ENCODE measurements at regions not wholly inside any gene's neighbourhood (a gene's known extent, or its start where the extent isn't known, plus 50 kb on each side); places are given as distances from the start of the nearest gene placed in this dataset.

DNA sequence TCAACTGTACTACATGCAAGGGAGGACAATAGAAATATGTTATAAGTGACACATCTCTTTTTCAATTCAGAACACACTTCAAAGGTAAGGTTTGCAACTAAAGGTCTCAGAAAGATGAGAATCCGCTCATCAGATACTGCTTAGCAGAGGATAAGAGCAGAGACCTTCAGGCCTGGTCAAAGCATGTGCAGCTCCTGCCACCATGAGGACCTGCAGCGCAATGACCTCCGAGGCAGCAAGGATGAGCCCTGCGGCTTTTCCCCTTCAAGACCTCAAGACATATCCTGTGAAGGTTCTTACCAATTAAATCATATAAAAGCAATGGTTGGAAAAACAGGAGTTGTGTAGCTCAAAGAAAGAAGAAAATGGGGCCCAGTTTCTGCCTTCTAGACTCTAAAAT lies 135.8 kb downstream of the TRIM36 start:
- intact Hi-C loops (cut with micrococcal nuclease), result no loop called here
- peaks cover 5 to 9% of the 10 kb centered on the region in 2 donors for H3K9me3 ChIP-seq (replicated peaks in 1 of 2; ENCODE audit: control insufficient read depth in 1 of 2, insufficient read depth in 1 of 2, low read length in 2 of 2)
- DNase-seq, result no peak
- no peak overlapping the region for H3K9ac ChIP-seq (ENCODE audit: insufficient read depth, low read length, poor library complexity, severe bottlenecking)
- Mint-ChIP-seq H3K4me1 (no peaks in the 10 kb centered on the region), H3K27ac (no peak overlapping the region), H3K4me3 (no peak overlapping the region), H3K9me3 (peaks cover 4 to 14% (median 7%) of the 10 kb centered on the region in 7 donors), H3K27me3 (ENCODE audit: low read depth in 3 of 3) (peaks cover 0 to 5% (median 0%) of the 10 kb centered on the region in 3 donors), H3K36me3 (no peaks in the 10 kb centered on the region)
- H3K4me2 ChIP-seq (replicated peaks; ENCODE audit: extremely low read depth, low read length, poor library complexity, severe bottlenecking), result no peak overlapping the region
- H3K27ac ChIP-seq (ENCODE audit: low read depth in 1 of 2, low read length in 2 of 2), result no peak overlapping the region
- H3K4me1 ChIP-seq (ENCODE audit: control insufficient read depth in 1 of 2, insufficient read depth in 2 of 2, low read length in 2 of 2), result no peaks in the 10 kb centered on the region
- WGBS (ENCODE audit: insufficient coverage), result 86% methylated on average over 1 of the region's 4 CpGs
- no peaks in the 10 kb centered on the region for H3K79me2 ChIP-seq (ENCODE audit: insufficient read depth, low read length)
- H3K4me3 ChIP-seq (replicated peaks in 1 of 3; ENCODE audit: low read depth in 2 of 3, low read length in 3 of 3), result no peak overlapping the region
- H4K20me1 ChIP-seq (ENCODE audit: insufficient read depth, low read length), result no peaks in the 10 kb centered on the region
- no peaks in the 10 kb centered on the region for H3K36me3 ChIP-seq (replicated peaks in 1 of 2; ENCODE audit: control insufficient read depth in 1 of 2, insufficient read depth in 2 of 2, low read length in 2 of 2)
- H2AFZ ChIP-seq (ENCODE audit: insufficient read depth, low read depth, low read length, poor library complexity, severe bottlenecking), result no peak overlapping the region
- TF ChIP-seq, protein P1, sequence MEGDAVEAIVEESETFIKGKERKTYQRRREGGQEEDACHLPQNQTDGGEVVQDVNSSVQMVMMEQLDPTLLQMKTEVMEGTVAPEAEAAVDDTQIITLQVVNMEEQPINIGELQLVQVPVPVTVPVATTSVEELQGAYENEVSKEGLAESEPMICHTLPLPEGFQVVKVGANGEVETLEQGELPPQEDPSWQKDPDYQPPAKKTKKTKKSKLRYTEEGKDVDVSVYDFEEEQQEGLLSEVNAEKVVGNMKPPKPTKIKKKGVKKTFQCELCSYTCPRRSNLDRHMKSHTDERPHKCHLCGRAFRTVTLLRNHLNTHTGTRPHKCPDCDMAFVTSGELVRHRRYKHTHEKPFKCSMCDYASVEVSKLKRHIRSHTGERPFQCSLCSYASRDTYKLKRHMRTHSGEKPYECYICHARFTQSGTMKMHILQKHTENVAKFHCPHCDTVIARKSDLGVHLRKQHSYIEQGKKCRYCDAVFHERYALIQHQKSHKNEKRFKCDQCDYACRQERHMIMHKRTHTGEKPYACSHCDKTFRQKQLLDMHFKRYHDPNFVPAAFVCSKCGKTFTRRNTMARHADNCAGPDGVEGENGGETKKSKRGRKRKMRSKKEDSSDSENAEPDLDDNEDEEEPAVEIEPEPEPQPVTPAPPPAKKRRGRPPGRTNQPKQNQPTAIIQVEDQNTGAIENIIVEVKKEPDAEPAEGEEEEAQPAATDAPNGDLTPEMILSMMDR (IDR thresholded peaks at IDR 0.05), result no peak
- H3K27me3 ChIP-seq (ENCODE audit: control insufficient read depth in 2 of 2, insufficient read depth in 2 of 2, low read length in 2 of 2), result no peaks in the 10 kb centered on the region

DNA sequence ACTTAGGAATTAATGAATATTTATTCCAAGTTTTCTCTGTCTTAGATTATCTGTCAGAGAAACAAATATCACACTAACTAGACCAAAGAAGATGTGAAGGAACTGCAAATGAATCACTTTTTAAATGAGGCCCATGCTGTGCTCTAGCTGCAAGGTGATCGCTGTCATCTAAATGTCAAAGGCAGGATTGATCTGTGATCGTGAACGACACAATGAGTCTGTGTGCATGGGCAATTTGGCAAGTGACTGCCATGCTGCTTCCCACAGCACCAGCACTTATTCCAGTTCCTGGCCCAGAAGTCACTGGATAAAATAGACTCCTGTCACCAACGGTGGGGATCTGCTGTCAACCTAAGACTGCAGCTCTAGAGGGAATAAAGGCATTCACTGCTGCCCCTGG lies 141.2 kb downstream of the TRIM36 start:
- Mint-ChIP-seq H3K9me3 (peaks cover 0 to 3% (median 1%) of the 10 kb centered on the region in 7 donors), H3K4me3 (no peak overlapping the region), H3K4me1 (no peaks in the 10 kb centered on the region), H3K36me3 (no peaks in the 10 kb centered on the region), H3K27ac (no peak overlapping the region), H3K27me3 (ENCODE audit: low read depth in 3 of 3) (peaks cover 0 to 4% (median 3%) of the 10 kb centered on the region in 3 donors)
- H3K79me2 ChIP-seq (ENCODE audit: insufficient read depth, low read length), result no peaks in the 10 kb centered on the region
- intact Hi-C loops (cut with micrococcal nuclease), result no loop called here
- H3K9ac ChIP-seq (ENCODE audit: insufficient read depth, low read length, poor library complexity, severe bottlenecking), result no peak overlapping the region
- no peak overlapping the region for H3K4me2 ChIP-seq (replicated peaks; ENCODE audit: extremely low read depth, low read length, poor library complexity, severe bottlenecking)
- no peak for DNase-seq
- TF ChIP-seq, protein P1 (IDR thresholded peaks at IDR 0.05), result no peak
- H4K20me1 ChIP-seq (ENCODE audit: insufficient read depth, low read length), result no peaks in the 10 kb centered on the region
- H3K4me3 ChIP-seq (replicated peaks in 1 of 3; ENCODE audit: low read depth in 2 of 3, low read length in 3 of 3), result no peak overlapping the region
- no peaks in the 10 kb centered on the region for H3K27me3 ChIP-seq (ENCODE audit: control insufficient read depth in 2 of 2, insufficient read depth in 2 of 2, low read length in 2 of 2)
- H3K36me3 ChIP-seq (replicated peaks in 1 of 2; ENCODE audit: control insufficient read depth in 1 of 2, insufficient read depth in 2 of 2, low read length in 2 of 2), result no peaks in the 10 kb centered on the region
- no peak overlapping the region for H3K27ac ChIP-seq (ENCODE audit: low read depth in 1 of 2, low read length in 2 of 2)
- no peaks in the 10 kb centered on the region for H3K4me1 ChIP-seq (ENCODE audit: control insufficient read depth in 1 of 2, insufficient read depth in 2 of 2, low read length in 2 of 2)
- H2AFZ ChIP-seq (ENCODE audit: insufficient read depth, low read depth, low read length, poor library complexity, severe bottlenecking), result no peak overlapping the region
- WGBS (ENCODE audit: insufficient coverage), result 76% methylated on average over 3 of the region's 4 CpGs
- H3K9me3 ChIP-seq (replicated peaks in 1 of 2; ENCODE audit: control insufficient read depth in 1 of 2, insufficient read depth in 1 of 2, low read length in 2 of 2), result no peaks in the 10 kb centered on the region
